GM18909 (cell line): ENCODE measurements at regions not wholly inside any gene's neighbourhood (a gene's known extent, or its start where the extent isn't known, plus 50 kb on each side); places are given as distances from the start of the nearest gene placed in this dataset.

Experiments used
- ATAC-seq: cut with Tn5 transposase; IDR thresholded peaks from one replicate; pipeline ENCODE4 v1.9.1; 2021; ENCODE audit warnings: mild to moderate bottlenecking; ENCODE audit not compliant: unreplicated experiment, poor library complexity

- no peak for ATAC-seq
Measured at GRCh38 chr2:217165547-217165946, 305.7 kb upstream of the TNP1 start.

- ATAC-seq = no peak
Measured at GRCh38 chr2:217163987-217164386, 304.1 kb upstream of the TNP1 start.

- no peak for ATAC-seq
Measured at GRCh38 chr2:217162533-217162932, 302.7 kb upstream of the TNP1 start.

- ATAC-seq = no peak
Measured at GRCh38 chr2:217160978-217161973, 301.4 kb upstream of the TNP1 start.

GRCh38 chr2:217160103-217160743, 300.4 kb upstream of the TNP1 start:
- no peak for ATAC-seq

- ATAC-seq = no peak
Measured at GRCh38 chr2:217158928-217159327, 299.1 kb upstream of the TNP1 start.

- no peak for ATAC-seq
Measured at GRCh38 chr2:217157581-217157980, 297.7 kb upstream of the TNP1 start.

GRCh38 chr2:217156801-217157200, 296.9 kb upstream of the TNP1 start:
- no peak for ATAC-seq

GRCh38 chr2:217154923-217155322, 295.1 kb upstream of the TNP1 start:
- ATAC-seq = no peak

- no peak for ATAC-seq
Measured at GRCh38 chr2:217153510-217153909, 293.6 kb upstream of the TNP1 start.

GRCh38 chr2:217152831-217153230, 293.0 kb upstream of the TNP1 start:
- ATAC-seq = no peak

- no peak for ATAC-seq
Measured at GRCh38 chr2:217151509-217152206, 291.8 kb upstream of the TNP1 start.

- no peak for ATAC-seq
Measured at GRCh38 chr2:217150236-217150635, 290.4 kb upstream of the TNP1 start.

- ATAC-seq = no peak
Measured at GRCh38 chr2:217149087-217149660, 289.3 kb upstream of the TNP1 start.

GRCh38 chr2:217147818-217148217, 288.0 kb upstream of the TNP1 start:
- ATAC-seq = no peak

- no peak for ATAC-seq
Measured at GRCh38 chr2:217146956-217147355, 287.1 kb upstream of the TNP1 start.

- no peak for ATAC-seq
Measured at GRCh38 chr2:217142649-217143266, 282.9 kb upstream of the TNP1 start.

GRCh38 chr2:217138284-217138683, 278.4 kb upstream of the TNP1 start:
- ATAC-seq = no peak

GRCh38 chr2:217127744-217128143, 267.9 kb upstream of the TNP1 start:
- ATAC-seq = no peak

- ATAC-seq = no peak
Measured at GRCh38 chr2:217125014-217125413, 265.1 kb upstream of the TNP1 start.
